H1 (cell line): ENCODE measurements at regions not wholly inside any gene's neighbourhood (a gene's known extent, or its start where the extent isn't known, plus 50 kb on each side); places are given as distances from the start of the nearest gene placed in this dataset.

Experiments
- BRCA1 ChIP-seq: IDR thresholded peaks from 2 replicates; pipeline ENCODE4 v1.6.1; 2012; ENCODE audit warnings: low read depth, low read length, improper control_type of control experiment
- CBX5 ChIP-seq: fragments of 300-800, 300-1000 bp; sonication (generic); IDR thresholded peaks from 2 replicates; pipeline ENCODE4 v1.7.1; 2016; ENCODE audit warnings: antibody characterized with exemption, low read length, low read depth
- CHD7 ChIP-seq: fragments of 300-600 bp; sonication (generic); IDR thresholded peaks from 2 replicates; pipeline ENCODE4 v1.7.1; 2012; ENCODE audit warnings: low read length, moderate library complexity, mild to moderate bottlenecking, inconsistent platforms; ENCODE audit not compliant: insufficient replicate concordance
- YY1 ChIP-seq: IDR thresholded peaks from 2 replicates; pipeline ENCODE4 v1.6.1; 2011; ENCODE audit warnings: low read depth, mild to moderate bottlenecking, low read length

- TF ChIP-seq CHD7 (no peak), YY1 (no peak), BRCA1 (no peak), CBX5 (no peak)
- TF ChIP-seq, all 59 proteins: peak for 0
Observed at GRCh38 chr12:17579205-17580026, 510.6 kb downstream of the RERGL start (continued).
